HG03066 (cell line): ENCODE measurements at regions not wholly inside any gene's neighbourhood (a gene's known extent, or its start where the extent isn't known, plus 50 kb on each side); places are given as distances from the start of the nearest gene placed in this dataset.
"Not testable (repeated sequence)": the region's sequence is repeated elsewhere in the genome, so short reads cannot be mapped to it uniquely, and the experiment has no call there.

Experiments
- ATAC-seq: cut with Tn5 transposase; IDR thresholded peaks from one replicate; pipeline ENCODE4 v1.9.1; 2021; ENCODE audit warnings: low read depth; ENCODE audit not compliant: unreplicated experiment

DNA sequence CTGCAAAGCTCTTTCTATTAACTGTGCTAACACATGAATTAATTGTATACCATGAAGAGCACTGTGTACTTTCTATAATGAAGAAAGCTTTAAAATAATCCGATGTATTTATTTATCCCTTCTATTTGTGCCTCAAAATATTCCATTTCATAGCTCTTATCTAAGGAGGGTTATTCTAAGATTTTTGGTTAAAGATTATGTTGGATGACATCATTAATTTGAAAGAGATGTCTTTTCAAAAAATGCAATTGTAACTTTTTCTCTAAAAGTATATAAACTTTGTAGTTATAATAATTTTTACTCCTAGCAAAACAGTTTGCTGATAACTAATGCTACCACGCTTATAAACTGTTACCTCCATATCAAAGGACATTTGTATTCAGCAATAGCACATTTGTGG is 192.4 kb upstream of the HSF2 start:
- ATAC-seq: no peak

DNA sequence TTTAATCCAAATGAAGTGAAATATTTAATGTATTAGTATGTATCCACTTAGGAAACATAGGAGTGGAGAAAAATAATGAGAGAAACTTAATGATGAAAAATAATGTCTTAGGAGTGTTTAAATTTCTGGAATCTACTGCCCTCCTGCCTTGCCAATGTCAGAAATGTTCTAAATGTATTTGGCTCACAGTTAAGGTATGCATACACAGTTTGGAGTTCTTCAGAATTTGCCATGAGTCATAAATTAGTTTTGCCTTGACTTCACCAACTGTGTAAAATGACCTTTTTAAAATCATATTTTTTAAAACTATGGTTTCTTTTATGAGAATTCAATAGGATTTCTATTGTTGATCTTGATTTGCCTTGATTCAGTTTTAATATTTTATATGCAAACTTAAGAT is 191.7 kb upstream of the HSF2 start:
- no peak for ATAC-seq

DNA sequence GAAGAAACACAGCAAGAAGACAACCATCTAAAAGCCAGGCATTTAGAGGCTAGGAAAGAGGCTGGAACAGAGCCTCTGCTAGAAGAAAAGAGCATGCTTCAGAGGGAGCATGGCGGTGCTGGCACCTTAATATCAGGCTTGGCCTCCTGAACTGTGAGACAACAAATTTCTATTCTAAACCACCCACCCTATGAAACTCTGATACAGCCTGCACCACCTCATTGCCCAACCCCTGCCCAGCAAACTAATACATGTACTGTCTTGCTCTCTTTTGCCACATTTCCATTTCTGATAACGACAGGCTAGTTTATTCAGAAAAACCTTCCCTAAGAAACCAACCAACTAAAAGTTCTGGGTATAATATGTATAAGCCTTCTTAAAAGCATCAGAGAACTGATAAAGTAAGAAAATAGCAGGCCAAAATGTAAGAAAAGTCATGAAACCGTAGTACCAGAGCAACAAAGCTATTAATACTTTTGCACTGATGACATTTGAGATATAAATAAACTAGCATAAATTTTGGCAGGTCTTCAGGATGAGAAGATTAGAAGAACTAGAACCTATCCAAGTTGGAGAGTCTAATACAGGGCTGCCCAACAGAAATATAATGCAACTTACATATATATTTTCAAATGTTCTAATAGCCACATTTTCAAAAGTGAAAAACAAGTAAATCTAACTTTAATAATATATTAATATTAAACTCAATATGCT is 184.7 kb upstream of the HSF2 start:
- ATAC-seq: no peak

DNA sequence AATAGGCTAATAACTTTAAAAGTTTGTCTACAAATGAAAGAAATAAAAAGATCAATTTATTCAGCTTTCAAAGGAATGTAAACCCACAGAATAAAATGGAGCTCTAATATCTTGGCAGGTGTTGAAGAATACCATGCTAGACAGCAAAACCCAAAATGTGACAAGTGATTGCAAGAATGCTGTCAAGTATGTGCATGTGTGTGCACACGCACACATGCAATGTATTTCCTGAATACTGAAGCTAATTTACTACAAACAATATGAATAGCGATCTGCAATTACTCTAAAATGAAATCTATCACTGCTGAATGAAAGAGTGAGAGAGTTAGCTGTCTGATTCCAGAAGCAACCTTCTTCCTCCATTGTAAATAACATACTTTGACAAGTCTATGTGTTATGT is 179.2 kb upstream of the HSF2 start:
- ATAC-seq: no peak

DNA sequence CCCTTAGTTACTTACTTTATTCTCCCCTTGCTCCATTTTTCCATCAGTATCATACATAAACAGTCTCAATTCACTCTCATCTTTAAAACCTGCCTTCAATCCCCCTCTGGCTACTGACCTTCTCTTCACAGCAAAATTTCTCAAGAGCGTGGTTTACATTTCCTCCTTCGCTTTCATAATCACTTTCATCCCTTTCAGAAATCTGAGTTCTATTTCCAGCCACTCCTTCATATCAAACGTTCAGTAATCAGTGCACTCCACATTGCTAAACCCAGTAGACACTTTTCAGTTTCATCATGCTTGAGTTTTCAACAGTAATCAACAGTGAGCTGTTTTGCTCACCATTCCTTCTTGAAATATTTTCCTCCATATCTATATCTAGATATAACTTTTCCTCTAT is 176.7 kb upstream of the HSF2 start:
- ATAC-seq: no peak

DNA sequence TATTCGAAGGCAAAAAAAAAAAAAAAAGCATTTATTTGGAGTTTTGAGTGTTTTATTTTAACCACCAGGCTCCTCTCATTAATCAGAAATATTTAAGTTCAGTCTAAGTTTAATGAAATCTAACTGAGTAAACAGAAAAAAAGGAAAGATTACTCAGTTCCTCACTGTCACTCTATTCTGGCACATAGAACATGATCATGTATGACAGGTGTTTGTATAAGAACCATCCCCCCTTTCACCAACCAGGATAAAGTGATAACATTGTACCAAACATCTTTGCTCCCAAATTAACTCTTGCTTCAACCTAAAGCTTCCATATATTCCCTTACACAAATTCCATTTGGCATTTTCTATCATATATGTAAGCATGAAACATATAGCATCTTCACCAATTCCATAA is 176.2 kb upstream of the HSF2 start:
- no peak for ATAC-seq

DNA sequence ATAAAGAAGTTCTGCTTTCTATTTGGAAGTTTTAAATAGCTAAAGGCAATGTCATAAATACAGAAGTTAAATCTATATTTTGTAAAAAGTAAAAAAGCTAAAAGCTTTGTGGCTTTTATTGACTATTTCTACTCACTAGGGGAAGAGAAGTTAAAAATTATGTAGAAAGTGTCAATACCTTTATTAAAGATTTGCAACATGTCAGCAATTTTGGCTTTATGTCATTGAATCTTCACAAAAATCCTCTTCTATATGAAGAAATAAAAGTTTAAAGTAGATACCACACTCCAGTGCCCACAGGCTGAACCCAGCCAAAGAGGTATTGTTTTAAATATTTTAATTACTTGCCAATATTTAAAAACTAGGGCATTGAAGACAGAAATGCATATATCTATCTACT is 160.6 kb upstream of the HSF2 start:
- ATAC-seq: no peak

DNA sequence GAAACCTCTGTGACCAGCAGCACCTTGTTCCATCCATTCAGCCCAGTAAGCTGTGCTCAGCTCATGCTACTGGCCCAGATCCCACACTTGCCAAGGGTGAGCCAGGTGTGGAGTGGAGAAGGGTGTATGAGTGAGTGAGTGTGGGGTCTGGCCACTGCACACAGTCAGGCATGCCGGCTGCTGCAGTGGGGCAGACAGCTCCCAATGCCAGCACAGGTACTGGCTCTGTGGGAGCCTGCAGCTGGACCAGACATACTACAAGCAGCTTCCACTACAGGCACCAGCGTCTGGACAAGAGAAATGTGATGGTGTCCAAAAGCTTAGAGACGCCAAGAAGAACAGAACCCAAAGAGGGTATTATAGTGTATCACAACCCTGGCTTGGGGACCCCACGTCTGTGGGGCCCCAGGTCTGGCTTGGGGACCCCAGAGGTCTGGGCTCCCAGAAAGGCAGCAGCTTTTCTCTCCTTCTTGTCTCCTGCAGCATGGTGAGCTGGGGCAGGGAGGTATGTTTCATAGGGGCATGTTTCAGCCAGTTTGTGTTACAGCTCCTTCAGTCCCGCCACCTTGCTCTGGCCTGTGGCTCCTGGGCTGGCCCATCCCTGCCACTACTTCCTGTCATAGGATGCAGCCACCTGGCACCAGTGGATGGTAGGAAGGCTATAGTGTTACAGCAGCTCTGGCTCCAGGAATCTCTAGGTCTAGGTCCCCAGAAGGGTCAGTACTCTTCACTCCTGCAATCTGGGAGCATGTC is 152.4 kb upstream of the HSF2 start:
- no peak for ATAC-seq

DNA sequence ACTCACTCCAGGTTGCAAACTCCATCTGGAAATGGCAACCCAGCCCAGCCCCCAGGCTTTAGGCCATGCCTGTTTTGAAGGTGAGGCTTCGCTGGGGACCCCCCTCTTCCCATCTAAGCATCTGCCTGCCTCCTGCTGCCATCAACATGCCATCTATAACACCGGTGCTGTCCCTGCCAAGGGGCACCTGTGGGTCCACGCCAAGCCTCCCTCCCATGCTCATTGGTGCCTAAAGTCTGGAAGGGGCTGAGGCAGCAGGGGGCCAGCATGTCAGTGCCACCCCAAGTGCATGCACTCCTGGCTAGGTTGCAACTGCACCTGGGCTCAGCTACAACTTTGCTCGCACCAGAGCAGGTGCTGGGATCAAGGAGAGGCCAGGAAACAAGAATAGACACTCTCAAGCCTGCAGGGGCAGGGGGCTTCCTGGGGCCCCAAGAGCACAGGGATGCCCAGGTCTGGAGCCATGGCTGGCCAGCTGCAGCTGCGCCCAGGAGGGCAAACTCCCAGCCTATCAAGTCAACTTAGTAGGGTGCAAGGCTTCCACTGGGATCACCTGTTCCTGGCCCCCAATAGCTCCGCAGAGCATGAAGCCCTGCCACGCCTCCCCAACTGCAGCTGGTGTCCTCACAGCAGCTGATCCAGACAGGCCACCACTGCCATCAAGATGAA is 151.3 kb upstream of the HSF2 start:
- no peak for ATAC-seq

DNA sequence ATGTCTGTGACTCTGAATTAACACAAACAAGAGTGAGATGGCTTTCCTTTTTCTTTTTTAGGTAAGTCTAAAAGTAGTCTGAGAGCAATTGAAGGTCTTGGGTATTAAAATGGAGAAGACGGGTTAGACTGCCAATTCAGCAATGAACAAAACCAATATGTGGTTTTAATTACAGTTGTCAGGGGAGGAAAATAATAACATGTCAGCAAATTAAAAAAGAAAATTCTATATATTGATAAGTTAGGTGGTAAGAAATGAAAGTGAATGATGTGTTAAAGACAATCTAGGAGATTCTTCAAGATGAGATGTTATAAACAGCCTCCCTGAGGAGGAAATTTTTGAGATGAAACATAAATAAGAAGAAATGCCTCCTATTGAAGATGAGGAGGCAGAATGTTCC is 150.6 kb upstream of the HSF2 start:
- no peak for ATAC-seq

DNA sequence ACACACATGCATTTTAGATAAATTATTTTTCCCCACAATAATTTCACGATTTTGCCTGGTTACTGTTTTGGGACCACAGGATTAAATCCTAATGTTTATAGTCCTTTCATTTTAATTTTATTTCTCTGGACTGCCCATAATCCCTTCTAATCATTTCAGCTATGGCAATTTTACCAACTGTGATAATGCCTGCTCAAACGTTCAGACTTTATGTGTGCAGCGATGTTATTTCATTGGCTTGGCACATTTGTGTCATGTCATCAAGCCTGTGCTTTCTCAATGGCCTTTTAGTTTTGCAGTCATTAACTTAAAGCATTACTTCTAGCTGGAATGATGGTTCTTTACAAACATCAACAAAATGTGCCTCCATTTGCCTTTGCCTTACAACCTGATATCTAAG is 140.6 kb upstream of the HSF2 start:
- no peak for ATAC-seq

DNA sequence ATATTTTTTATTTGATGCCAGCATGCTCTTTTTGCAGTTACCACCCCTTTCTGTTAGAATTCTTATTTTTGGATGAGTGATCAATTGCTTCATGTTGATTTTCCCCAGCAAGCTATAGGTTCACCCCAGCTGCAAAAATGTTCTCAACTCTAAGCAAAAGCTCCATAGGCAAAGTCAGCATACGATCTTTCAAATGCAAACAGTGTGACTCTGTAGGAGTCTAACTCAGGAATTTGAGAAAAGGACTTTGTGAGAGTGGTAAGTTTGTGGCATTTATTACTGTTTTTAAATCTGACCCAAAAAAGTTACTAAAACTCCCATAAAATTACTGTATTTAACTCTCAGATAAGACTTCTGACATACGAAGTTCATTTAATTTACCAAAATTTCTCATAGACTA is 134.9 kb upstream of the HSF2 start:
- no peak for ATAC-seq

DNA sequence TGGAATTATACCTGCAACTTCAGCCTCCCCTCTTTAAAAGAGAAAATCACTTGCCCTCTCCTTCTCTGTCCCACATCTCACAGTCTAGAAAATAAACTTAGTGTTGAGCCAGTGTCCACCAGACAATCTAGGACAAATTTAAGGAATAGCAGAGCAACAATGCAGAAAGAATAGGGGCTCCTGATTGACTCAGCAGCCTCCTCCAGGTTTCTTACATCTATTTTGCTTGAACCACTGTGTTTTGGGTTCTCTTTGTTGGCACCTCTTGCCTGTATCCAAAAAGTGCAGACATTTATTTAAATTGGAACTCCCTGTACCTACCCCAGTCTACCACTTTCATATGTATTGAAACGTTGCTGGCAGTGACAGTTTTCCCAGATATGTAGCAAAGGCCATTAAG is 133.7 kb upstream of the HSF2 start:
- no peak for ATAC-seq

DNA sequence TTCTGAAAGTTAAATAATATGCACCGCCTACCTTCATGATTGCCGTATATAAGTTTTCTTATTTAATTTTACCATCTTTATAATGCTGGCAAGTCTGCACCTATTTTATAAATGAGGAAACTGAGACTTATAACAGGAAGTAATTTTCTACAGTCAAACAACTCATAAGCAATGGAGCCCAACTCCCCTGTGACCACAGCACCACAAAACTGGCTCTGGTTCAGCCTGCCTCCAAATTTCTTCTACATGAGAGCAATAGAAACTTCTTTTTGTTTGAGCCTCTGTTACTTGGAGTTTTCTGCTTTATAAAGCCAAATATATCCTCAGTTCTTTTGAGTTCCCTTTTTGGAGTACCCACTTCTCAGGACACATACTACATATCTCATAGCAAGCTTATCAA is 131.1 kb upstream of the HSF2 start:
- no peak for ATAC-seq

DNA sequence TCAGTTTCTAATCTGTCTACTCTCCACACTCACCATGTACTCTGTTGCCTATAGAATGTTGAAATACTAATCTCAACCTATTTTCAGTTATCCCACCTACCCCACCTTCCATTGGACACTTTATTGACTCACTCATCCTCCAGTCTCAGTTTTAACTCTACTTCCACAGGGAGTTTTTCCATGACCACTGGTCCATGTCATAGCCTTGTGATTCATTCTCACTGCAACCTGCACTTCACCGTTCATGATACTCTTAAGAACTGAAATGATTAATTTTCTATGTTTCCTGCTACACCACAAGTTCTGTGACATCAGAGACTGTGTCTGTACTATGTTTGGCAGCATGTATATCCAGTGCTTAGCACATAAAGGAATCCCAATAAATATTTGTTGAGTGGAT is 122.8 kb upstream of the HSF2 start:
- ATAC-seq: no peak

DNA sequence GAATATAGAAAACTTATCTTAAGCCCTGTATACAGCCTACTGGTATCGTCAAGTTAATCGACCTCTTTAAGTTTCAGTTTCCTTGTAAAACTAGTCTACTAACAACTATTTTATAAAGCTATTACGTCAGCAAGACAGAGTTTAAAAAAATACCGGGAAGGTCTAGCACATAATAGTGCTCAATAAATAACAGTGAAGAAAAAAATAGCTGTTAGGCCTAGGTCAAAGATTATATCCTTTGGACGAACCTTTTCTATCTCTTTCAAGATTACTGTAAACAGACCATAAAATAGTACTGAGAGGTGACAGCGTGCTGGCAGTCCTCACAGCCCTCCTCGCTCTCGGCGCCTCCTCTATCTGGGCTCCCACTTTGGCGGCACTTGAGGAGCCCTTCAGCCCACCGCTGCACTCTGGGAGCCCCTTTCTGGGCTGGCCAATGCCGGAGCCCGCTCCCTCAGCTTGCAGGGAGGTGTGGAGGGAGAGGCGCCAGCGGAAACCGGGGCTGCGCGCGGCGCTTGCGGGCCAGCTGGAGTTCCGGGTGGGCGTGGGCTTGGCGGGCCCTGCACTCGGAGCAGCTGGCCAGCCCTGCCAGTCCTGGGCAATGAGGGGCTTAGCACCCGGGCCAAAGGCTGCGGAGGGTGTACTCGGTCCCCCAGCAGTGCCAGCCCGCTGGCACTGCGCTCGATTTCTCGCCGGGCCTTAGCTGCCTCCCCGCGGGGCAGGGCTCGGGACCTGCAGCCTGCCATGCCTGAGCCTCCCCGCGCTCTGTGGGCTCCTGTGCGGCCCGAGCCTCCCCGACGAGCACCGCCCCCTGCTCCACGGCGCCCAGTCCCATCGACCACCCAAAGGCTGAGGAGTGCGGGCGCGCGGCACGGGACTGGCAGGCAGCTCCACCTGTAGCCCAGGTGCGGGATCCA is 119.1 kb upstream of the HSF2 start:
- ATAC-seq: not testable (repeated sequence)

DNA sequence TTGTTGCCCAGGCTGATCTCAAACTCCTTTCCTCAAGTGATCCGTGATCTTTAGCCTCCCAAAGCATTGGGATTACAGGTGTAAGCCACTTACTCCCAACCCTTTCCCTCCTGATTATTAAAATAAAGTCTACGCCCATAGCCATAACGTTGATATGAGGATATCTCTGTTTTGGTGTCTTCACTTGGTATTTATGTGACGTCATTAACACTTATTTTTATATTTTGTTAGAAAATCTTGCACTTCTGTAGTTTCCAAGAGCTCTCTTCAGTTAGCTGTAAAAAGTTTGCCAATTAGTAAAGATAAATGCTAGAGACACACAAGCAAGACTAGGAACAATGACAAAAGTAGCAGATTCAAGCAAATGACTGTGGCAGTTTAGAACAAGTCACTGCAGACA is 115.6 kb upstream of the HSF2 start:
- ATAC-seq: no peak

DNA sequence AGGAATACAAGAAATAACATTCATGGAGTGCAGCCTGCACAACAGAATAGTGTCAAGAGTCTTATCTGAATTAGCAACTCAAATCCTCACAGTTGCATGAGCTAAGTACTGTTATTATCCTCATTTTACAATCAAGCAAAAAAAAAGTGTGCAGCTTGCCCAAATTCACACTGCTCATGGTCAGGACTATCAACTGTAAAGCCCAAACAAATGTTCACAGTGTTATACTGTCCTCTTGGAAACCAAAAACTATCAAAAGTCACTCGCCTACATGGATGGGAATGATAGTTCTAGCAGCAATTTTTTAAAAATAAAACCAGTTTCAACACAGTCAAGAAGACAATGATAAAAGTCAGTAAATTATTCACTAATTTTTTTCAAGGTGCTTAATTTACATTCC is 114.6 kb upstream of the HSF2 start:
- no peak for ATAC-seq

DNA sequence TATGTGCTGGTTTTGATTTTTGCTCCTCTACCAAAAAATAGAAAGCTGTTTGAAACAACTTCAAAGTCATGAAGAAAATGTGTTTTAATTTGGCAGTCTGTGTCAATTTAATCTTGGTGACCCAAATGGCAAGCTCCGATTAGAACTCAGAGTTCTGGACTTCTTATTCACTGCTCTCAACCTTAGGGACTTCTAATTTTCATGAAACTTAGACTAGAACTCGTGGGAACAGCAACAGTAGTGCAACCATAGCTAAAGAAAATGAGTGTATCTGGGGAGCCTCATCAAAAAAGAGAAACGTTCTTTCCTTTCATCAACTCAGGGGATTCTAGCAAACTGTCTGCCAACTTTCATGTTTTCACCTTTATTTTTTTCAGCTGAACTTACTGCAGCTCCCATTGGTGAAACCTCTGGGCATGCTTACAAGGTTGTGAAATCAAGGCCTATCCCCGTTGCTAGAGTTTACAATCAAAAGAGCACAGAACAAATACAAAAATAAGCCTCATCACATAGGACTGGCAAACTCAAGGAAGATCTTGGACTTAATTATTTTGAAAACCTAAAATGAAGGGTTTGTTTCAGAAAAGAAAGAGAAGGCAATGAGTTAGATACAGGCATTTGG is 114.0 kb upstream of the HSF2 start:
- ATAC-seq: no peak

DNA sequence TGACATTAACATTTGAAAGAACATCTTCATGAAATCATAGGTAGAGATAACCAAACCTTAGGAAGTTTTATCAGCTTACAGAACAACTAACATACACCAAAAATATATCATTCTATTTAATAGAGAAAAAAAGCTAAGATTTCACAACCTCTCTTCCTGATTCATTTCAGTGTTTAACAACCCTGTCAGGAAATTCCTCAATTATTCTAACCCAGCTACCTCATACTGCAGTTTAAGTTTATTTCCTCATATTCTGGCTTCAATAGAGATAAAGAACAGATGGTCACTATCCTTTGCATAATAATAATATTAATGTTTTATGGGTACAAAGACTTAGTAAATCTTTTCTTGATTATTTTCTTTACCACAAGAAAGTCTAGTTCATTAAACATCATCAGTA is 112.9 kb upstream of the HSF2 start:
- ATAC-seq: no peak
